Medulla oblongata (tissue), 1 donor: ENCODE measurements at regions not wholly inside any gene's neighbourhood (a gene's known extent, or its start where the extent isn't known, plus 50 kb on each side); places are given as distances from the start of the nearest gene placed in this dataset.

Experiments
- DNase-seq: peaks from one replicate; pipeline ENCODE4 v3.0.0-alpha.2; 2015; ENCODE audit errors: extremely low spot score

DNA sequence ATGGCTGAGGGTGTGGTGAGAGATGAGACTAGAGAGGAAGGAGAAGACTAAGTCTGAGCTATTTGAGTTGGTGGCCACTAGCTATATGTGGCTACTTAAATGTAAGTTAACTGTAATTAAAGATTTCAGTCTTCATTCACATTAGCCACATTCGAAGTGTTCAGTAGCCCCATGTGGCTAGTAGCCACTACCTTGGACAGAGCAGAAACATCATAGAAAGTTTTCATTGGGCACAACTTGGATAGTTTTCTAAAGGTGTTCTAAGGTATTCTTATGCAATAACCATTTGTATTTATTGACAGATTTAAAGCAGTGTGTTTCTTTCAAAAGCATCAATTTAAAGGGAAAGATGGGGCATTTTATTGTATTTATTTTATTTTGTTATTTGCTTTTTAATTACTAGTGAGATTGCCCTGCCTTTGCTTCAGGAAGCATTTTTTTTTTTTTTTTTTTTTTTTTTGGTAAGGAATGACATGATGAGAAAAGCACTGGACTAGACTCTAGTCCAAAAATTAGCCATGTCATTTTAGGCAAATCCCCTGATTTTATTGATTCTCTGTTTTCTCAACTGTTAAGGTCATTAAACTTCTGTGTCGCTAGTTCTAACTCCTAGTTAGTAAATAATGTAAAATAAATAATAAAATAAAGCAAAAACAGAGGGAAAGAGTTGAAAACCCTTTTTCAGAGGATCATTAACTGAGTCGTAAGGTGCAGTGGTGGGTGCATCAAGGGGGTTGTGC is 153.0 kb upstream of the ROBO2 start:
- no peak for DNase-seq

DNA sequence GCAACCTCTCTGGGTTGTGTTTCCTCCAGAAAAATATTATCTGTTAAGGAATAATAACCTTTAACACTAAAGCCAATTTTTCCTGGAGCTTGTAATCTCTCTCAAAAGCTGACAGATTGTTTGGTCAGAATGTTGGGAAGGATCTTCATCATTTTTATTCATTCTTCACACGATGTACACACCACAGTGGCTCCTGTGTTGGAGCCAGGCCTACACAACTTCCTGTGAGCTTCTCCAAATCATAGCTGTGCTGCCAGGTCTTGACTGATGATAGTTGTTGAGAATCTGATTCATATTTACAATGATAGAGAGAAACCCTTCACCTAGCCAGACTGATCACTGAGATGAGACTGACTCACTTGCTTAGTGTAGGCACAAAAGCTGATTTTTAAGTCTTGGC is 151.0 kb upstream of the ROBO2 start:
- no peak for DNase-seq

DNA sequence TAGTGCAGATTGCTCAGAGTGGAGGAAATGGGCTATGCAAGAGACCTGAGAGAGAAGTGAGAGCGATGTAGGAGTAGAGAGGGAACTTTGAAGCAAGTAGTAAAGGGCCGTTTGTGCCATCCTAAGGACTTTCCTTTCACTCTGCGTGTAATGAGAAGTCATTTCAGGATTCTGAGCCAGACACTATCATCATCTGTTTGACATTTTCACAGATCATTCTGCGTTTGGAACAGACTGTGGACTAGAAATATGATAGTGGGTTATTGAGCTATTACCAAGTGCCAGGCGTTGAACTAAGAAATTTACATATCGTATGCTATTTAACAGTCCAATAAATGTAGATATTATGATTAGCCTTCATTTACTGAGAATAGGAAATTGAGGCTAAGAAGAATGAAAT is 150.0 kb upstream of the ROBO2 start:
- DNase-seq = no peak

DNA sequence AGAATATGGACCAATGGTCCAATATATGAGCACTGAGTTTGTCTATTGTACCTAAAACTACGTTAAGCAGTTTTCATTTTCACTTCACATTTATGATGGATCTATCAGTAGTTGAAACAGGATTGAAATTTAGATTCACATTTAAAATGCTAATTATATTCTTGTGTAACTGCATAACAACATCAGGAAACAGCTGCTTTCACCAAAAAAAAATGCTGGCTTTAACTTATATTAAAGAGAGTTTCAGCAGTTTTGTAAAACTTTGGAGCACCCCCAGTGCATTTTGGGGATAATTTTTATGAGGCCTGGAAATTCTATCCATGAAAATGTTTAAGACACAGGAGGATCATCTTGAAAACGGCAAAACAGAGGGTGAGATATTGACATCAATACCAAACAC is 142.8 kb upstream of the ROBO2 start:
- DNase-seq = no peak

DNA sequence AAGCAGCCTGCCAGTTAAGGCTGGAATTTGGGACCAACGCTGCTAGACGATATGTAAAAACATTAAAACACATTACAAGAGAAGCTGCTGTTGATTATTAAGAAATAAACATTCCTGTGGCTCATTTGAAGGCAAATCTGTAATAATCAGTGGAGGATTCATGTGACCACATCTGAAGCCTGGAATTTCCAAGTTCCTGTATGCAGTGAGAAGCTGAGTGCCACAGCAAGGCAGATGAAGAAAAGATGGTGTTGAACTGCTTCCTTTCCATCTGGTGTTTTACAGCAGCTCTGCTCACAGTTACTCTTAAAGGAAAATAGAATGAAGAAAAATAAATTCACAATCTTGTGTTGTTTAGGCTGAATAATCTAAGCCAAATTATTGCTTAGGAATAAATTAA is 139.3 kb upstream of the ROBO2 start:
- DNase-seq = no peak

DNA sequence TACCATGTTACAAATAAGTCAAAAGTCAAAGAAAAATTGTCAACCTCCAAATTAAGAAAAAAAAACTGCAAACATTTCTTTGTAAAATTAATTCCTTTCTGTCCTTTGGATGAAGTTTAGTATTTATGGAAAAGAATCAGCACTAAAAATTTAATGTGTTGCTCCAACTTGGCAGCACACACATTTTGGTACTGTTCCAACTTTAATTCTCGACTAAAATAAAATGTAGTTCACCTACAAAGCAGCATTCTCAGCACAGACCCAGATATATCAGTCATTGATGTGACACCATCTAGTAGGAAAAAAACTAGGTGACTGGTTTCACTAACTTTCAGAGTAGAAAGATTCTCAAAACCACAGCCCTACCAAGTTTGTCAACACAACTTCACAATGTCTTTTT is 131.7 kb upstream of the ROBO2 start:
- DNase-seq = no peak

DNA sequence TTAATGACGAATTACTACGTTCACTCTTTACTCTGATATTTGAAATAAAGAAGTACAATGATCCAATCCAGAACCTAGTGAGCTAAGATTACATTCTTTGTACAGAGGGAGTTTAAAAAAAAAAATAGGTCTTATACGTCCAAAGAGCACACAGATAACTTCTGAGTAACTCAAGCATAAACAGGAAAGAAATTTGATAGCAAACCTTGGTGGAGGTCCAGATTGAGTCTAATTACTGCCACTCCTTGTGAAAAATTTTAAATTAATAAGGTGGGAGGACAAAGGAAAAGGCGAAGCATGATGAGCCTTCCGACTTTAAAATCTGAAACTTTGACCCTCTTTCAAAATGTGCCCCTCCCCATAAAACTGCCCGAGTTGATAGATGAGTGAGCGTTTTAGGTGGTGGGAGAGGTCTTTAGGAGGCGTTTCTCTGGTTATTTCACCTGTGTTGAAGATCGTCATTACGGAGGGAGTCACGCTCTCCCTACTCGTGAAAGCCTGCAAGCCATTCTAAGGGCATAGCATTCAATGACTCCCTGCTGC is 127.0 kb upstream of the ROBO2 start:
- no peak for DNase-seq

DNA sequence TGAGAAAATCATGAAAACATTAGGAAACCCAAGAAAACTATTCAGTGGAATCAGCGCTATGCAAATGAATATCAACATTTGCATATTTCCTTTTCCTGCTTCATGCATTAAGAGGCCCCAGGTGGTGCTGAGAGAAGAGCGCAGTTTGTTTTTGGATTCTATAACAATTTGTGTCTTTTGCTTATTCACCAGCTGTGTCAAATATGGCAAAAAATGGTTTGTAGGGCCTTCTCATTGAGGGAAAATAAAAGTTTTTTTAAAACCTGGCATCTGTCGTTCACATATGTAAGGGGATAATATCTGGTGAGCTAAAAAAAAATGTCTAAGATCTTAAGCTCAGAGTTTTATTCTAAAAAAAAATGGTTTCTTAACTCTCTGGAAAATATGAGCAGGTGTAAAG is 122.5 kb upstream of the ROBO2 start:
- no peak for DNase-seq

DNA sequence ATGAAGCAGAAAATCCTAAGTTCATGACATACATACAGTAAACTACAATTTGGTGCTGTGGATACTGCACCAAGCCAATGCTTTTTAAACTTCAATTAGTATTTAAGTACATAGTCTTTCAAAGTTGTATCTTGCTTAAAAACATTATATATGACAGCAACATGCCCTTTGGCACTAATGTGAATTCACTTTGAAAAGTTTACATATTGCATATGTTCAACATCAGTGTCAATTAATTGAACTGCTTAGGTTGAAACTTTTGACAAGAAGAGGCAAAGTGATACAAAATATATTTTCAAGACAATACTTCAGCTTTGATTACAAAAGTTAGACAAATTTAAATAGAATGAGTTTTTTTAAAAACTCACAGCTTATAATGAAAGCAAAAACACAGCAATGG is 119.4 kb upstream of the ROBO2 start:
- DNase-seq = no peak

DNA sequence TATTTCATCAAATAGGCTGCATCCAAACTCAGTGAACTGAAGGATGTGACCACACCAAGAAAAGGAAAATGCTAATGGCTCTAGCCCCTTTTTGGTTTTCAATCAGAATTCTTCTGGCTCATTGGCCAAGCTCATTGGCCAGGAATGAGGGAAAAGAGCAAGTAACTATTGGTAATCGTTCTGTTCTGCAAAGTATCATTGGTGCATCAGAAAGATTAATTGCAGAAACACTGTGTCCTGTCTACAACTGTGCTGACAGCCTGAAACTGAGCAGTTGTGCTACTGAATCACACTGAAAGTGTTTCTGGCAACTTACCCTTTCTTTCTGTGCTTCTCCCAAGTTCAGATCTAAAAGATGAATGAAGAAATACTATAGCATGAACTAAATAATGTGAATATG is 116.4 kb upstream of the ROBO2 start:
- DNase-seq = no peak

DNA sequence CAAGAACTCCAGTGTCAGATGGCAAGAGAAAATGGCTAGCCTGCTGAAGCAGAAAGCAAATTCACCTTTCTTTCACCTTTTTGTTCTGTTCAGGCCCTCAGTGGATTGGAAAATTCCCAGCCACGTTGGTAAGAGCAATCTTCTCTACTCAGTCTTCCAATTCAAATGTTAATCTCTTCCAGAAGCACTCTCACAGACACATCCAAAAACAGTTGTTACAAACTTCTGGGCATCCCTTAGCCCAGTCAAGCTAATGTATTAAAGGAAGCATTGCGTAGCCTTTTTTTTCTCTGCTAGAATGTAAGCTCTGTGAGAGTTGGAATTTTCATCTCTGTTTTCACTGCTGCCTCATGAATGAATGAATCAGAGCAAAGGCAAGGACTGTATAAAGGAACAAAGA is 109.2 kb upstream of the ROBO2 start:
- DNase-seq = no peak

DNA sequence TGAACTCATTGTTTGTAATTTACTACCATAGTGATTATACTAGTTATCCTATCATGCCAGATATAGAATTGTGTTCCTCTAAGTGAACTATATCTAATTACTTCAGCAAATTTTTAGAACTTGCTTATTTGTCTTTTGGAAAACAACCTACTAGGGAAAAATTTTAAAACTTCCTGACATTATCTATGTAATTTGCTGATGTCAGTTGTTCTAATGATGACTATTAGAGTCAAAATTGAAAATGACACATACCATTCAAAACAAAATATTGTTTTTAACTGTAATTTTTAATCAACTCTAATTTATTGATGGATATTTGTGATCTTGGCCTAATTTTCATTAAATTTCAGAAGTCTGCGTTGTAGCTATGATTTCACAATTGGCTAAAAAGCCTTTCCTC is 106.7 kb upstream of the ROBO2 start:
- no peak for DNase-seq

DNA sequence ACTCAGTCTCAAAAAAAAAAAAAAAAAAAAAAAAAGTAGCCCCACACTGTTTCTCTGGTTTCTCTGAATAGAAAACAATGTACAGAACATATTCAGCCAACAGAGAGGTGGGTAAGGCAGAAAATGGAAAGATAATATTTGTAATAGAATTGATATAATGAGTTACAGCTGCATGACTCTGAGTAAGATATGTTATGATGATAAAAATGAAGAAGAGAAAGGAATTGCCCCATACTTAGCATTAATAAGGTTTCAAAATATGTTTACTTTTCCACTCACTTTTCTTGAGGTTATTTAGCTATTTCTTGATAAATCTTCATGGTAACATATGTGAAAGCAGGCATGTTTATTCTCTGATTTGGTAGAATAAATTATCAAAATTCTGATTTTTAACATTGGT is 100.9 kb upstream of the ROBO2 start:
- no peak for DNase-seq

DNA sequence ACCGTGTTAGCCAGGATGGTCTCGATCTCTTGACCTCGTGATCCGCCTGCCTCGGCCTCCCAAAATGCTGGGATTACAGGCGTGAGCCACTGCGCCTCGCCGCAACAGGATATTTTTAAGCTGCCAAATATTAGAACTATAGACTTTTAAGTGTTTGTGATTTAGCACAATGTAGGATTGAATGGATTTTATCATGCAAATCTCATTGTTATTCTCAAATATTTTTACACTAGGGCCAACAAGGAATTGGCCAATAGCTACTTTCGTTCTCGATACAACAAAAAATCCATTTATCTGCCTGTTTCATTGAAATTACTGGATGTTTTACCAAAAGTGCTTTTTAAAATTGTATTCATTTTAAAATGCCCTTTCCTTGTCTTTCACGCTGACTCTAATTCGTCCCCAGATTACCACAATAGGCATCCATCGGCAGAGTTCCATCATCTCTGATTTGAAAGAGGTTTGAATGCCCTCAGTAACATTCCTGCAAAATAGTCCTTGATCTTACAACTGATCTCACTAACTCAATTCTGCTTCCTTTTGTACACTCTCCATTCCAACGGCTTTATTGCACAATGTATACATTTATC is 99.6 kb upstream of the ROBO2 start:
- no peak for DNase-seq

DNA sequence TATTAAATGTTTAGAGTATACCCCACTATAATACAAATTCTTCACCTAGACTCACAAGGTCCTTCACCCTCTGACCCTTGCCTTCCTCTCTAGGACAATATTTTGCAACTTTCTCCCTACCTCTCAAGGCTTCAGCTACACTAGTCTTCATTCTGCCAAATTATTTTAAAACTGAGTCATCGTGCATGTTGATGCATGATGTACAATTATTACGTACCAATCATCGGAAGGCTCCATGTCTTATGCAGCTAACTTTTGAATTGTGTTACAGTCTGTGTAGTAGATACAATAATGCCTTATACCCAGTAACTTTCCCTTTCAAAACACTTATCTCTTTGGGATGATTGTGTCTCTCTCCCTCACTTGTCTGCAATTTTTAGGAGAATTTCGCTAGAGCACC is 98.5 kb upstream of the ROBO2 start:
- no peak for DNase-seq

DNA sequence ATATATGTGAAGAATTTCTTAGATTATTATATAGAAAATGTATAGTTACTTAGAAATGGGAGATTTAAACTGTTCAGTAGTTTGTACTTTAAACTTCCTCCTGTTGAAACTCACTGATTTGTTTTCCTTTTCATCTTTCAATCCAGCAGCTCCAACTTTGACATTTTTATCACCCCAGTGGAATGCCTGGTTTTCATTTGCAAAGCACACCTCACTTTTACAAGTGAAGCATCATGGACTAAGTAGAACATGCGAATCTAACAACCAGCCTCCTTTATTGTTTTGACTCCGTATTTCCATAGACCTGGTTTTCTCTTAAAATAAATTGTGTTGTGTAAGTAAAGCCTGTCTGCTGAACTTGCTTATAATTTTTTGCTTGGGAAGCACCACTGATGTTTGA is 97.8 kb upstream of the ROBO2 start:
- DNase-seq = no peak

DNA sequence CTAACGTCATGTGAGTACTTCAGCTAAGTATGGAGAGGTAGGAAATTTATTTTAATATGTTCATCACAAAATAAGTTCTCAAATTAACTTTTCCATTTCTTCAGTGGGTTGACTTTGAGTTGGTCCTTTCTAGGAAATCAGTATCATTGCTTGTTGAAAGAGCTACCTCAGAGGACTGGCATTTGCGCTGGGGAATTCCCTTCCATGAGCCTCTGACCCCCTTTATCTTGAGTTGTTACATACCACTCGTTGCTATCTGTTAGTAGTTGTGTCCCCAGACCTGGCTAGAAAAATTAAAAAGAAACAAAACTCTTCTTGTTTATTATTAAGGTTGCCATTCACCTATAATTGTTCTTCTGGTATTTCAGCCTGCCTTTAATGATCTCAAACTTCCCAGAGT is 96.8 kb upstream of the ROBO2 start:
- DNase-seq = no peak

DNA sequence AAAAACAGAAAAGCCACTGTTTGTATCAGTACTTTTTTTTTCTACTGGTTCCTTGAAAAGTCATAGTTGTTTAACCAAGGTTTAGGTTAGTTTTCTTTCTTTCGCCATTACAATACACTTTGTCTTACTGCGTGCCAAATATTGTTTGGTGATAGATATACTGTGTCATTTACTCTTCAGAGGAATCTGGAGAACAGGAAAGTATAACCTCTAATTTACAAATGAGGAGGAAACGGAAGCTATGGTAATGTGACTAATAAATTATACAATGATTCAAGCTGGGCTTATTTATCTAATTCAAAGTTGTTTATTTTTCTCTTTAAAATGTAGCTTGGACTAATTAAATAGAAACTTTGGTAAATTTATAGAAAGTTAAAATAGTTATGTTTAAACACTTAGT is 96.2 kb upstream of the ROBO2 start:
- DNase-seq = no peak

DNA sequence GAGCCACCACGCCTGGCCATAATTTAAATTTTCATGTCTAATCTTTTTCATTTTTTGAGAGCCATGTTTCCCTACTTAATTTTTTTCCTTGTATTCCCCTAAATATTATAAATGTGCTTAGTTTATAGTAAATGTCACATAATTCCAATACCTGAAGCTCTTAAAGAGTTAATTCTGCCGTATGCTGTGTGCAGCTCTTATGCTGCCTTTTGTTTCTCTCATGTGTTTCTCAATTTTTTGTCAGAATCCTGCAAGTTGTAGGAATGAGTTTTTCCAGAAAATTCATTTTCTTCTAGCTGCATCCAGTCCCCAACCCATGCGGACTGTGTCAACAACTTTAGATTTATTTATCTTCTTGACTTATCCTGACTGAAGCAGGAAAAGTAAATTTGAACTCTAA is 90.9 kb upstream of the ROBO2 start:
- DNase-seq = no peak

DNA sequence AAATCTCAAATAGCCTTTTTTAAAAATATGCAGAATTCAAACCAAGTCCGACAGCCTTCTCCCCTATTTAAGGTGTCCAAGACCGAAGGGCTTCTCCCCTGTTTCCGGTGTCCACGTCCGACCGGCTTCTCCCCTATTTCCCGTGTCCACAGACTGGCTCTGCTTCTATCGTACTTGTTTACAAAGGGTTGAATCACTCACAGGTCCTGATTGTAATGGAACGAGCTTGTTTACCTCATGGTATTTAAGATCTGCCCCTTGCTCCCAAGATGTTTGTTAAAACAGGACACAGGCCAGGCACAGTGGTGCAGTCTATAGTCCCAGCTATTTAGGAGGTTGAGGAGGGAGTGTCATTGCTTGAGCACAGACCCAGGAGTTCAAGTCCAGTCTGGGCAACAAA is 90.4 kb upstream of the ROBO2 start:
- DNase-seq = no peak

DNA sequence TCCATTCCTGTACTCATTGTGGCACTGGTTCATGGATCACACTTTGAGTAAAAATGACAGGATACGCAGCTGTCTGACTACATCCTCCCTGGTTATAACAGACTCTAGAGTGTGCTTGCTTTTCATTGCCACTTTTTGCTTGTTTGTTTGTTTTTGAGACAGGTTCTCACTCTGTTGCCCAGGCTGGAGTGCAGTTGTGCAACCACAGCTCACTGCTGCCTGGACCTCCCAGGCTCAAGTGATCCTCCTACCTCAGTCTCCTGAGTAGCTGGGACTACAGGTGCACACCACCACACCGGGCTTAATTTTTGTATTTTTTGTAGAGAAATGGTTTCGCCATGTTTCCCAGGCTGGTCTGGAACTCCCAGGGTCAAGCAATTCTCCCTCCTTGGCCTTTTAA is 89.3 kb upstream of the ROBO2 start:
- no peak for DNase-seq

DNA sequence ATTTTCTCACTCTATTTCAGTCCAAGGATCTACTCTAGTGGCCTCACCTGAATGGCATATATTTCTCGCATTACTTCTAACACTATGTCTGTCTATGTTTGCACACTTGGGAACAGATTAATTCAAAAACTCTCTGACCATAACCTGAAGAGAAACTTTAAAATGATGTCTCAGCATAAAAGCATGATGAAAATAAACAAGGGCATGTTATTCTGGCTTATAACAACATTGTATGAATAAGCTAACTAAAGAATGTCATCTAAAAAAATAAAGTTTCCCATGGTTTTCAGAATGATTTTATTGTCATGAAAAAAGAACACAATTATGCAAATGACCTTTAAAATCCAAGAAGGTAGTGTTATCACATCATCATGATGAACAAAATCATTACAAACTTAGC is 85.5 kb upstream of the ROBO2 start:
- DNase-seq = no peak

DNA sequence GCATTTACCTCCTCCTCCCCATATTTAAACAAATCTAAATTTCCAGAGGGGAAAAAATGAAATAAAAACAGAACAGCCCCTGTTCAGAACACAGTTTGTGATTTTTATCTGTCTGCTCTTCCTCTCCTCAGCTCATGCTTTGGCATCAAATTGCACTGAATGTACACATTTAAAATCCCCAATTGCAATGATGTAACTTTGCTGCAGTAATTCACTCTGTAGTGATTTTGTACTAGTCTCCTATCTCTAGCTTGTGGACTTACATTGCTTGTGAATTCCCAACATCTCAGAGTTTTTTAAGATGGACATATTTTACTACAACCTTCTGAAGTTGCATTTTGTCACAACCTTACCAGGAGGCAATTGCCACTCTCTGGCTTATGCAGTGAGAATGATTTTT is 81.6 kb upstream of the ROBO2 start:
- no peak for DNase-seq

DNA sequence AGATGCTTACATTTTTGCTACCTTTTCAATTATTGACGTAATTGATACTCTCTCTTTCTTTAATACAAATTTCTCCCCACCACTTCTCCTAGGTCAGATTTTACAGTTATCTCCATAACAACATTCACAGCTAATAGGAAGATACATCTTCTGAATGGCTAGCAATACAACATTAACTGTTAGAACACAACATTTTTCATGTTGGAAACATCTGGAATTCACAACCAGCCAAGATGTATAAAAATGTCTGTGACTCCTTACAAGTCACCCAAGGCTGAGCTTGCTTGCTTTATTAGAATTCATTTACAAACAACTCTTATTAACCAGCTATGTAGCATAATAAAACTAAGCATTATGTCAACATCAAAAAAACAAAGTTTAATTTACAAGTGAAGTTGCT is 81.0 kb upstream of the ROBO2 start:
- no peak for DNase-seq
